ENCODE measurements at regions not wholly inside any gene's neighbourhood (a gene's known extent, or its start where the extent isn't known, plus 50 kb on each side); places are given as distances from the start of the nearest gene placed in this dataset.

DNA sequence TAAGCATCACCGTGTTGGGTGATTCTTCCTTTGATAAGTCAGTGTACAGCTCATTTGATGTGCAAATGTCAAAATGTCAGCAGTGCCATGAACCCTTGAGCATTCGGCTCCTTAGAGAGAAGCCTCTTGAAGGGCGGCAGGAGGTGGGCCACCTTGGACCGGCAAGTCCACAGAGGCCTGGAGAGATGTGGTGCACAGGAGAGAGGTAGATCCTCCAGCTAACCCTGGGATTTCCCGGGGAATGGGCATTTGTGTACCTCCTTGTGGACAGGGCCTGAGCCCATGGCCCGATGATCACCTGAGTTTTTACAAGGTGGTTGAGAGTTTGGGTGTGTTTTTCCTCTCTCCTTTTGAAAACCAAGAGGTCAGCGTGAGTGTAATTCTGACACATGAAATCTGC is 133.2 kb upstream of the RCN1 start:
- no peaks in the 10 kb centered on the region for H3K9me3 ChIP-seq (replicated peaks; ENCODE audit: control insufficient read depth, insufficient read depth, low read depth, low read length)
- peak overlapping the region; percentile 40 for H2AFZ ChIP-seq (ENCODE audit: low read depth, low read length)
- ChIA-PET POLR2A (interaction anchor here (1.0 kb wide), 1 partner anchor 15 kb away, joined by 4 read pairs; no protein-coding TSS in a partner anchor), CTCF (ENCODE audit: low intra/inter-chr PET ratio) (interaction anchor here (0.6 kb wide), 1 partner anchor 561 kb away, joined by 5 read pairs; no protein-coding TSS in a partner anchor)
- no peak overlapping the region for H3K4me3 ChIP-seq
- no peak for TF ChIP-seq FOXJ2 (tag; IDR thresholded peaks at IDR 0.05)
- TF ChIP-seq ZBED1 (IDR thresholded peaks at IDR 0.05), result no peak
- TF ChIP-seq RFX1 (IDR thresholded peaks at IDR 0.05), result no peak
- TF ChIP-seq KLF10 (CRISPR knock-in tag; IDR thresholded peaks at IDR 0.05), result no peak
- no peak for TF ChIP-seq DIDO1 (tag; IDR thresholded peaks at IDR 0.05; ENCODE audit: low read depth)
- no peak for TF ChIP-seq HDAC1 (IDR thresholded peaks at IDR 0.05)
- TF ChIP-seq RBM14 (IDR thresholded peaks at IDR 0.05; ENCODE audit: borderline replicate concordance, insufficient read depth, low read depth, low read length), result no peak
- no peaks in the 10 kb centered on the region for H3K36me3 ChIP-seq (ENCODE audit: control insufficient read depth, insufficient read depth, low read length)
- DNase-seq (ENCODE audit: extremely low read depth in 1 of 4, low spot score in 3 of 4) (no peak), ATAC-seq (peak; percentile 26), FAIRE-seq (no peak)
- no peaks in the 10 kb centered on the region for H4K20me1 ChIP-seq (replicated peaks; ENCODE audit: control insufficient read depth, insufficient read depth, low read length)
- H3K79me2 ChIP-seq (ENCODE audit: control insufficient read depth, insufficient read depth, low read length), result no peaks in the 10 kb centered on the region
- intact Hi-C loops (cut with micrococcal nuclease) (loop anchor here (1.0 to 10.0 kb wide), 4 partner anchors 473 to 850 kb away; no protein-coding TSS in a partner anchor), in situ Hi-C loops (cut with MboI) (loop anchor here (10.0 kb wide), 1 partner anchor 703 kb away; no protein-coding TSS in a partner anchor)
- H3K9me1 ChIP-seq (ENCODE audit: control insufficient read depth, insufficient read depth, low read length), result no peaks in the 10 kb centered on the region
- H3K27me3 ChIP-seq (ENCODE audit: control insufficient read depth in 2 of 2, insufficient read depth in 2 of 2, low read length in 2 of 2), result peaks cover 0 to 3% of the 10 kb centered on the region in 2 experiments; a peak in 3 of 5 replicates
- WGBS (ENCODE audit: insufficient coverage, low coverage, missing lambda C conversion rate), result 11% methylated on average over 7 of the region's 7 CpGs
- BruUV-seq (replicated peaks), result no TSS peak
- H3K27ac ChIP-seq (ENCODE audit: extremely low read depth, low read depth, low read length), result no peak overlapping the region
- H3K9ac ChIP-seq (ENCODE audit: insufficient read depth in 1 of 2, low read depth in 2 of 2, low read length in 2 of 2), result no peak overlapping the region
- H3K4me2 ChIP-seq (ENCODE audit: insufficient read depth, low read length), result no peak overlapping the region; the same call in 1 of the 2 replicates
- H3K4me1 ChIP-seq (replicated peaks in 1 of 2; ENCODE audit: control insufficient read depth in 2 of 2, insufficient read depth in 2 of 2, low read length in 2 of 2), result no peaks in the 10 kb centered on the region; a peak in 1 of 5 replicates
